SK-N-MC (cell line): ENCODE measurements at regions not wholly inside any gene's neighbourhood (a gene's known extent, or its start where the extent isn't known, plus 50 kb on each side); places are given as distances from the start of the nearest gene placed in this dataset.

Experiments used
- EZH2 ChIP-seq: fragments of 200-600 bp; sonication (generic); IDR thresholded peaks from one replicate; pipeline ENCODE4 v1.6.1; 2017; ENCODE audit warnings: antibody characterized with exemption
- POLR2AphosphoS5 ChIP-seq: IDR thresholded peaks from 2 replicates; pipeline ENCODE4 v1.6.1; 2012; ENCODE audit warnings: mild to moderate bottlenecking, low read depth, low read length, borderline replicate concordance

- no peak for TF ChIP-seq POLR2AphosphoS5
- no peak for TF ChIP-seq EZH2
These were observed 1146.4 kb upstream of the INTU start for GRCh38 chr4:126486377-126486776.
